GM12872 (cell line): ENCODE measurements at regions not wholly inside any gene's neighbourhood (a gene's known extent, or its start where the extent isn't known, plus 50 kb on each side); places are given as distances from the start of the nearest gene placed in this dataset.

Experiments used
- CTCF ChIP-seq: IDR thresholded peaks from 3 replicates; pipeline ENCODE4 v1.5.1; 2011; ENCODE audit warnings: low read depth, mild to moderate bottlenecking, low read length, moderate library complexity; ENCODE audit not compliant: insufficient read depth

DNA sequence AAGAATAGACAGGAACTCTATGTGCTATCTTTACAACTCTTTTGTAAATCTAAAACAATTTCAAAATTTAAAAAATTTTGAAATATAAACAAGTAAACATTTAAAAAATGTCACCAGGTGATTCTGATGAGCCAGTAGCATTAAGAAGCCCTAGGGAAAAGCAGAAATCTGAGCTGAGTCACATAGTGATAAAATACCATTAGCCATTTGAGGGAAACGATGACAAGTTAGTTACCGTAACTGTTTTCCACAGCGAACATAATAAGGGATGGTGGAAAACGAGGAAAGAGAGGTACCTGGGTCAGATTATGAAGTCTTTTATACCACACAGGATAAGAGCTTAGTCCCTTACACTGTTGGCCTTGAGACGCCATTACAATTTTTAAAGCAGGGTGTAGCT, 55.5 kb downstream of the PRR15 start:
- no peak for TF ChIP-seq CTCF

DNA sequence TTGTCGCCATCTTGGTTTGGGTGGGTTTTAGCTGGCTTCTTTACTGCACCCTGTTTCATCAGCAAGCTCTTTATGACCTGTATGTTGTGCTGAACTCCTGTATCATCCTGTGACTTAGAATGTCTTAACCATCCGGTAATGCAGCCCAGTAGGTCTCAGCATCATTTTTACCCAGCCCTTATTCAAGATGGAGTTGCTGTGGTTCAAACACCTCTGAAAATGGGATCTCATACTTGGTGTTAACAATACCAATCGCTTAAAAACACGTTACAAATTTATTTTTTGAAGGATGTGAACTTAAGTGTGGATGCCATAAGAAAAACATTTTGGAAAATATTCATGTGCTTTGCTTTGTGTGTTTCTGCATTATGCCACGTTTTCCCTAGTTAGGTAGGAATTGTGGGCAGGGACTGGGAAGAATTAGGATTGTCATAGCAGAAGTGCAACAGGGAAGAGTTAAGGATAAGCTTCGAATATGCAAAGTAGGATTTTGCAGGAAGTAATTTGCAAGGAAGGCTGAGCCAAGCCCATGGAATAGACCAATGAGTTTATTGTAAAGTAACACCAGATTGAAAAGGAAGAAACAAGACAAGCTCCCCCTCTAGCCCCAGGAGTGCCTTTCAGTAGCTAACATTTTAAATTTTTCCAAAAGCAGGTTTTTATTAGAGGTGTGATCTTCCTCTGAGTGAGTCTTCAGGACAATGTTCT, 56.4 kb downstream of the PRR15 start:
- no peak for TF ChIP-seq CTCF

DNA sequence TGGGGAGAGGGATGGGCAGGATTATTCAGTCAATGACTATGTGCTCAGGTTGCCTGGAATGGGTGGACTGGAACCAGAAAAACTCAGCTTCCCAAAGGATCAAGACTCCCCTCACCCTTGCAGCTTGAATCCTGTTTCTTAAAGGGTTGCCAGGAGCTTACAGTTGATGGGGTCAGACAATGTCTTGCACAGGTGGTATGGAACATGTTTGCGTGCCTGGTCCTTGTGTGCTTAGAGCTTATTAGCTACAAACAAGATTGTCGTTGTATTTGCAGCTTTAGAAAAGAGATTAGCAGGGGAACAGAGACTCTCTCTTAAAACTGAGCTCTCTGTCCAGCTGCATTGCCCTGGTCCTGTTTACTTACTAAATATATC, 56.9 kb downstream of the PRR15 start:
- no peak for TF ChIP-seq CTCF

DNA sequence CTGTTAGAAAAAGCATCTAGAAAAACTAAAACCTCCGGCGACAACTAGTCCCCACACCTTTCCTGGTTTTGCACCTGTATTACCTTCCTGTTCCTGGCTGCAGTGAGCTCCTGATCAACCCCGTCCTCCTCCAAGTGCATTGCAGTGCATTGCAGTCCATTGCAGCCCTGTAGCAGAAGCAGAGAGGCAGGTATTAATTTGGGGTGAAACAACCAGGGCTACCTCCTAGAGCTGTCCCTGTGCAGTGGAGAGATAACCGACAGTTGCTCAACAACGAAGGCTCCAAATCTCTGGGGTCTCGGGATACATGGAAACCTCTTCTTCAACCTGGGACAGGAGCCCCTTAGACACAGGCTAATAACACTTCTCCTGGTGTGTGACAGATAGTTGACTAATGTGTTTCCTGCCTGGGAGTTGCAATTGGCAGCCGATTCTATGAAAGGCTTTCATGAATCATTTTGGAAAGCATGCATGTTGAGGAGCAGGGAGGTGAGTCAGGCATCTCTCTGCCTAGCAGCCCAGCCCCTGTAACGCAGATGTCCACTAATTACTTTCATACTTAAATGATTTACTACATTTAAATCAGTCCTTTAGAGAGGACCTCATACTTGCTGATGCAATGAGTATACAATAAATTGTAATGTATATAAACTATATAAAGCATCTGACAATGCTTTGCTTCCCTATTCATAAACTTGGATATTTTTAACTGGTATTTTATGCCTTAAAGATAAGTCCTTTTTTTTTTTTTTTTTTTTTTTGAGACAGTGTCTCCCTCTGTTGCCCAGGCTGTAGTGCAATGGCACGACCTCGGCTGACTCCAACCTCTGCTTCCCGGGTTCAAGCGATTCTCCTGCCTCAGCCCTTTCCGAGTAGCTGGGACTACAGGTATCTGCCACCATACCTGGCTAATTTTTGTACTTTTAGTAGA, 59.0 kb downstream of the PRR15 start:
- TF ChIP-seq CTCF: no peak

DNA sequence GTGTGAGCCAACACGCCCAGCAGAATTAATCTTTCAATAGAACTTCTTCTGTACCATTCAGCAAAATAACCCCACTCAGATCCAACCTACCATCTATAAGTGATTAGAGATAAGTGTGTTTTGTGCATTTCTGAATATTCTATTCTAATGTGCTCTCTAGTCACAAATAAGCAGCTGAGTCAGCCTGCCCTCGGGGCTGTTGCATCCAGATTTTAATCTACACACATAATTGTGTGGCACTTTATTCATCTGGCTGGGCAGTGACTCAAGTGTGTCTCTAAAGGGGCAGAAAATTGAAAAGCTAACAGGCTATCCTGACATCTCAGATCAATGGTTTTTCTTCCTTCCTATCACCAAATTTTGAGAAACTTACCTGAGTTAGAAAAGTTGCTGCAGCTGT, 60.3 kb downstream of the PRR15 start:
- TF ChIP-seq CTCF: no peak

DNA sequence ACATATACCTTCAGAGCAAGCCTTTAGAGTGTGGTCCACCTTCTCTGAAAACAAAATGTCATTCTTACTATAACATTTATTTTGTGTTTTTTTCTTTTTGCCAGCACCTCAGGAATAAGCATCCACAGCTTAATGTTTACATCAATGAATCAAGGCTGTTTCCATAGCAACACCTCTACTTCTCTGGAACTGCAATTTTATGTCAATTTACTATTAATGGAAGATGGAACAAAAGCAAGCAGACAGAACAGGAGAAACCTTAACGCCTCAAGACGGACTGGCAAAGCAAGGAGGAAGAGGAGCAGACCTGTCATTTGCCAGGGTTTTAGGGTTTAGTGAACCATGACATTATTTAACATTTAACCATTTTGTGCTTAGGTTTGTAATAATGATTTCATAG, 63.1 kb downstream of the PRR15 start:
- TF ChIP-seq CTCF: no peak

- no peak for TF ChIP-seq CTCF
These were observed 64.0 kb downstream of the PRR15 start for GRCh38 chr7:29627631-29628030.
